DND-41 (cell line): ENCODE measurements at regions not wholly inside any gene's neighbourhood (a gene's known extent, or its start where the extent isn't known, plus 50 kb on each side); places are given as distances from the start of the nearest gene placed in this dataset.

Experiments
- ATAC-seq: fragments of 200-7000 bp; cut with Tn5 transposase; 3 replicates; pipeline ENCODE4 v1.9.1; 2021; ENCODE audit warnings: low read depth; ENCODE audit not compliant: insufficient read depth
- DNase-seq: peaks from one replicate; pipeline ENCODE4 v3.0.0-alpha.2; 2020
- H2AFZ ChIP-seq: 2 replicates; pipeline ENCODE4 v1.6.0; 2012; ENCODE audit warnings: low read depth, low read length
- H3K27ac ChIP-seq: 2 replicates; pipeline ENCODE4 v1.5.1; 2012; ENCODE audit warnings: low read length, inconsistent platforms
- H3K27me3 ChIP-seq: fragments of 200-600 bp; sonication (generic); 2 replicates; pipeline ENCODE4 v1.6.0; 2012; ENCODE audit warnings: low read length, mild to moderate bottlenecking, inconsistent platforms; ENCODE audit not compliant: insufficient read depth, poor library complexity
- H3K36me3 ChIP-seq: 2 replicates; pipeline ENCODE4 v1.5.1; 2012; ENCODE audit warnings: low read length, inconsistent platforms; ENCODE audit not compliant: insufficient read depth
- H3K4me1 ChIP-seq: 2 replicates; pipeline ENCODE4 v1.5.1; 2012; ENCODE audit warnings: mild to moderate bottlenecking, low read length; ENCODE audit not compliant: insufficient read depth
- H3K4me2 ChIP-seq: 2 replicates; pipeline ENCODE4 v1.6.0; 2012; ENCODE audit warnings: mild to moderate bottlenecking, moderate library complexity, low read length, inconsistent platforms; ENCODE audit not compliant: insufficient read depth
- H3K4me3 ChIP-seq, 2 experiments: fragments of 200-600 bp in 1 of 2; shearing (Covaris generic) in 1 of 2; 2 replicates each; pipeline ENCODE4 v1.5.1; 2012 to 2016; ENCODE audit warnings: inconsistent platforms in 2 of 2, low read length in 2 of 2, mild to moderate bottlenecking in 2 of 2, low read depth in 1 of 2, moderate library complexity in 1 of 2
- H3K79me2 ChIP-seq: 2 replicates; pipeline ENCODE4 v1.6.0; 2012; ENCODE audit warnings: low read length, inconsistent platforms; ENCODE audit not compliant: insufficient read depth
- H3K9ac ChIP-seq: 2 replicates; pipeline ENCODE4 v1.6.0; 2012; ENCODE audit warnings: low read depth, mild to moderate bottlenecking, inconsistent platforms, low read length, moderate library complexity
- H3K9me3 ChIP-seq: 2 replicates; pipeline ENCODE4 v1.5.1; 2012; ENCODE audit warnings: low read length, moderate library complexity, mild to moderate bottlenecking, inconsistent platforms; ENCODE audit not compliant: insufficient read depth, severe bottlenecking
- H4K20me1 ChIP-seq: 2 replicates; pipeline ENCODE4 v1.6.0; 2012; ENCODE audit warnings: low read length; ENCODE audit not compliant: insufficient read depth
- EZH2 ChIP-seq: IDR thresholded peaks from 3 replicates; pipeline ENCODE4 v1.6.1; 2012; ENCODE audit warnings: borderline replicate concordance, low read depth, mild to moderate bottlenecking, moderate library complexity, low read length, inconsistent platforms; ENCODE audit not compliant: severe bottlenecking
- TF ChIP-seq, protein P1 (sequence below): IDR thresholded peaks from 2 replicates; pipeline ENCODE4 v1.5.1; 2012; ENCODE audit warnings: borderline replicate concordance, low read length, moderate library complexity, mild to moderate bottlenecking; ENCODE audit not compliant: poor library complexity, severe bottlenecking; ENCODE audit errors: extremely low read depth

DNA sequence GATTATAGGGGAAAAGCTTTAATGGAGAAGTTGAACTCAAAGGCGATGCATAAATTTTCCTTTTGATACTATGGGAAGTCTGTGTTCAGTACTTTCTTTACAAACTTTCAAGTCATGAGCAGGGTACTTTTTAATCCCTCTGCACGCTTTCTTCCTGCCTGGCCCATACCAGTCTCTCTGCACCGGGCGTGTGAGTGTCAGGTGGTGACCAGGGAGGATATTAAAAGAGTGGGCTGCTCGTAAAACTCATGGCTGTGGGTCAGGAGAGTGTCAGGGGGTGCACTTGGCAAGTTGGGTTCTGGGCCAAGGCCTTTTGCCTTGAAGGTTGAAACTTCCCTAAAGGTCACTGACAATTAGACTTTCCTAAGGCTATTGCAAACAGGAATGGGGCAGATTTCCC lies 367.8 kb downstream of the GPD2 start:
- peak overlapping the region; percentile 89 for H2AFZ ChIP-seq
- H3K79me2 ChIP-seq, result no peaks in the 10 kb centered on the region
- H3K27me3 ChIP-seq, result no peaks in the 10 kb centered on the region
- ATAC-seq, result peak; percentile 7; the same call in 1 of the 3 replicates
- TF ChIP-seq, protein P1, sequence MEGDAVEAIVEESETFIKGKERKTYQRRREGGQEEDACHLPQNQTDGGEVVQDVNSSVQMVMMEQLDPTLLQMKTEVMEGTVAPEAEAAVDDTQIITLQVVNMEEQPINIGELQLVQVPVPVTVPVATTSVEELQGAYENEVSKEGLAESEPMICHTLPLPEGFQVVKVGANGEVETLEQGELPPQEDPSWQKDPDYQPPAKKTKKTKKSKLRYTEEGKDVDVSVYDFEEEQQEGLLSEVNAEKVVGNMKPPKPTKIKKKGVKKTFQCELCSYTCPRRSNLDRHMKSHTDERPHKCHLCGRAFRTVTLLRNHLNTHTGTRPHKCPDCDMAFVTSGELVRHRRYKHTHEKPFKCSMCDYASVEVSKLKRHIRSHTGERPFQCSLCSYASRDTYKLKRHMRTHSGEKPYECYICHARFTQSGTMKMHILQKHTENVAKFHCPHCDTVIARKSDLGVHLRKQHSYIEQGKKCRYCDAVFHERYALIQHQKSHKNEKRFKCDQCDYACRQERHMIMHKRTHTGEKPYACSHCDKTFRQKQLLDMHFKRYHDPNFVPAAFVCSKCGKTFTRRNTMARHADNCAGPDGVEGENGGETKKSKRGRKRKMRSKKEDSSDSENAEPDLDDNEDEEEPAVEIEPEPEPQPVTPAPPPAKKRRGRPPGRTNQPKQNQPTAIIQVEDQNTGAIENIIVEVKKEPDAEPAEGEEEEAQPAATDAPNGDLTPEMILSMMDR, result no peak
- TF ChIP-seq EZH2, result no peak
- peak overlapping the region; percentile 88 for H3K27ac ChIP-seq
- H3K9me3 ChIP-seq, result no peaks in the 10 kb centered on the region
- H3K4me2 ChIP-seq, result peak overlapping the region; percentile 64
- H3K9ac ChIP-seq, result peak overlapping the region; percentile 57; the same call in 1 of the 2 replicates
- no peak for DNase-seq
- H3K4me1 ChIP-seq, result peaks cover 34% of the 10 kb centered on the region
- H4K20me1 ChIP-seq, result no peaks in the 10 kb centered on the region
- no peak overlapping the region for H3K4me3 ChIP-seq
- no peaks in the 10 kb centered on the region for H3K36me3 ChIP-seq

DNA sequence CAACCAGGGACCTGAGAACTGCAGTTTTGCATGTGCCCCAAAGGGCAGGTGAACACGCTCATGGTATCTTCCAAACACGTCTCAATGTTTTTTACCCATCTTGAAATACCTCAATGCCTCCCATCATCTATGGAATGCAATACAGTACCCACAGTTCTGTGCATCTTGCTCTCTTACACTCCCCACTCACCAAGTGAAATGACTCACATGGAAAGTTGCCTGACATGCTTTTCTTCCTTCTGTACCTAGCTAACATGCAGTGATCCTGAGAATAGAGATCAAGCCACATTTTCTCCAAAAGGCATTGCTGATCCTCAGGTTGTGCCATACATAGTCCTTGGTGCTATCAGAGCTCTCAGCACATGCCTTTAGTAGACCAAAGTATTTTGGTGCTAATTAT lies 373.9 kb downstream of the GPD2 start:
- no peaks in the 10 kb centered on the region for H4K20me1 ChIP-seq
- DNase-seq (no peak), ATAC-seq (no peak)
- H3K27me3 ChIP-seq, result no peaks in the 10 kb centered on the region
- no peaks in the 10 kb centered on the region for H3K79me2 ChIP-seq
- H3K4me3 ChIP-seq, result no peak overlapping the region
- H3K36me3 ChIP-seq, result no peaks in the 10 kb centered on the region
- no peak overlapping the region for H2AFZ ChIP-seq
- no peaks in the 10 kb centered on the region for H3K4me1 ChIP-seq
- TF ChIP-seq EZH2, result no peak
- TF ChIP-seq, protein P1, result no peak
- no peak overlapping the region for H3K4me2 ChIP-seq
- H3K27ac ChIP-seq, result no peak overlapping the region
- H3K9ac ChIP-seq, result no peak overlapping the region
- H3K9me3 ChIP-seq, result no peaks in the 10 kb centered on the region

DNA sequence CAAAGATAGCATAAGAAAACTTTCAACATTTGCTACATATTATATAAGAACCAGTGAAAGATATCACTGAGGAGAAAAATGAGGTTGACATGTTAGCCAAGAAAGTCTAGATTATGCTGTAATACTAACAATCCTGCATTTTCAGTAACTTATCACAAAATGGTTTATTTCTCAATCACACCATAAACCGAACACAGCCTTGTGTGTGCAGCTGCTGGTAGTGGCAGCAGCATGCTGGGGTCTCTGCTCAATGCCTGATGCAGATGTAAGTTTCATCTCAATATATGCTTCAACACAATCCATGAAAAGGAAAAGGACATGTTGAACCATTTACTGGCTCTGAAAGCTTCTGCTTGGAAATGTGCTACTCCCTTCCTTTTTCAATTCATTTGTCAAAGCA lies 376.3 kb downstream of the GPD2 start:
- no peak for ATAC-seq
- Histone ChIP-seq H2AFZ (no peak overlapping the region), H3K4me3 (no peak overlapping the region), H3K27ac (no peak overlapping the region), H3K9me3 (no peaks in the 10 kb centered on the region), H3K27me3 (no peaks in the 10 kb centered on the region), H3K79me2 (no peaks in the 10 kb centered on the region), H3K4me1 (peaks cover 7% of the 10 kb centered on the region), H3K4me2 (no peak overlapping the region), H4K20me1 (no peaks in the 10 kb centered on the region), H3K9ac (no peak overlapping the region), H3K36me3 (no peaks in the 10 kb centered on the region)
- no peak for TF ChIP-seq EZH2
- TF ChIP-seq, protein P1, result no peak
- DNase-seq, result no peak

DNA sequence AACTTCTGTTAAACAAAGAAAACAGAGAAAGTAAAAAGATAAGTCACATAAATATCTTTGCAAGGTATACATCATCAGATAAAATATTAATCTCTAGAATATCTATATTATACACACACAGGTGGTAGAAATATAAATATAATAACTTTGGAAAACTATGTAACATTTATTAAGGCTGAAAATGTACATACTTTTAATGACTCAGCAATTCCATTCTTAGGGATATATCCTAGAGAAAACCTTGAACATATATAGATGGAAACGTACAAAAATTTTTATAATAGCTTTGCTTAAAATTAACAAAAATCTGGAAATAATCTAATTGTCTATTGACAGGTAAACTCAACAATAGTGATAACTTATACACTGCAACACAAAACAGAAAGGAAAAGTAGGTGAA lies 381.3 kb downstream of the GPD2 start:
- H3K4me3 ChIP-seq, result no peak overlapping the region
- TF ChIP-seq, protein P1, result no peak
- TF ChIP-seq EZH2, result no peak
- no peaks in the 10 kb centered on the region for H4K20me1 ChIP-seq
- H3K4me2 ChIP-seq, result 0 out of 2 replicates have a peak overlapping the region, but pooled peaks have one; percentile 63
- H3K27me3 ChIP-seq, result no peaks in the 10 kb centered on the region
- no peak overlapping the region for H3K9ac ChIP-seq
- no peaks in the 10 kb centered on the region for H3K9me3 ChIP-seq
- no peaks in the 10 kb centered on the region for H3K79me2 ChIP-seq
- no peak overlapping the region for H2AFZ ChIP-seq
- H3K27ac ChIP-seq, result peak overlapping the region; percentile 96; the same call in 1 of the 2 replicates
- H3K4me1 ChIP-seq, result peaks cover 45% of the 10 kb centered on the region
- H3K36me3 ChIP-seq, result no peaks in the 10 kb centered on the region
- DNase-seq (no peak), ATAC-seq (no peak)
